Right ventricle myocardium inferior (tissue), 1 donor: ENCODE measurements at regions not wholly inside any gene's neighbourhood (a gene's known extent, or its start where the extent isn't known, plus 50 kb on each side); places are given as distances from the start of the nearest gene placed in this dataset.

Experiments used
- ATAC-seq: fragments of 200-7000 bp; cut with Tn5 transposase; one replicate; pipeline ENCODE4 v1.9.1; 2020; ENCODE audit warnings: mild to moderate bottlenecking, moderate library complexity
- DNase-seq: peaks from one replicate; pipeline ENCODE4 v3.0.0; 2021; ENCODE audit errors: missing footprints
- intact Hi-C: fragments of 100-400 bp; cut with DNase I; formaldehyde crosslinking; loops from one replicate; pipeline ENCODE4 v1.11.0; 2022
- donor health status: DM: no; HTN: yes; CAD: no; lungs with severe emphysema.

DNA sequence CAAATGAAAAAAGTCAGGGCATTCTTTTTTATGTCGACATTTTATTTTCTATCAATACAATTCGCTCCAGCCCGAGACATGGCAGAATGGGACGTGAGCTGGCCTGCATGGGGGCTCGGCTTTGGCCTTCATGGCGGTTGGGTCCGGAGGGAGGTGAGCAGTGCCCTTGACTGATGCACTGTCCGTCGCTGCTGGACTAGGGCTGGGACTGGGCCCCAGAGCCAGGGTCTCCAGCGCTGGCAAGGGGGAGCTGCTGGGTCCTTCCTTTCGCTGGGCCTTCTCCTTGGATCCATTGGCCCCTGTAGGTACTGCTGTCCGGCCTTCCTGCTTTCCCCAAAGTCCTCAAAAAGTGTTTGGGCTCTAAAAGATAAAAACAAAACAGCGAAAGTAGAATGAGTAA, 124.6 kb downstream of the EDN3 start:
- intact Hi-C loops = no loop called here
- ATAC-seq (no peak), DNase-seq (no peak)

DNA sequence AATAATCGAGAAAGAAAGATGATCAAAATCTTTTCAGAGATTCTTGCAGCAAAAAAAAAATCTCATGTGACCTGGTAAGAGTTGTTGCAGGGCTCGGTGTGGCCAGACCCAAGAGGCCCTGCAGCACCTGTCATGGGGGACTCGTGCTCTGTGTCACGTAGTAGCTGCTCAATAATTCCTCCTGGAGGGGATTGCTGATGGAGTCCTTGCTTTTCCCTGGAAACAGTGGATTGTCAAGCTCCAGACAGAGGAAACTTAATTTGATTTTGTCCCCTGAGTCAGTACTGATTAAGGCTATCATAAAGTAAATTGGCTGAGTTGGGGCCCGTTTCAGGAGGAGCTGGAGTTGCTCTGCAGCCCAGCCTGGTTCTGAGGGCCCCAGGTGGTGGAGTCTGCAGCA, 125.2 kb downstream of the EDN3 start:
- no peak for ATAC-seq
- DNase-seq = no peak
- intact Hi-C loops = no loop called here

DNA sequence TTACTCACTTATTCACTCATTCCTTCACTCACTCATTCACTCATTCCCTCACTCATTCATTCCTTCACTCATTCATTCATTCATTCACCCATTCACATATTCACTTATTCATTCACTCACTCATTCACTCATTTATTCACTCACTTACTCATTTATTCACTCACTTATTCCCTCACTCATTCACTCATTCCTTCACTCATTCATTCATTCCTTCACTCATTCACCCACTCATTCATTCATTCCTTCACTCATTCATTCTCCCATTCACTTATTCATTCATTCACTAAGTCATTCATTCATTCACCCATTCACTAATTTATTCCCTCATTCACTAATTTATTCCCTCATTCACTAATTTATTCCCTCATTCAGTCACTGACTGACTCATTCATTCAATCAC, 127.6 kb downstream of the EDN3 start:
- intact Hi-C loops = no loop called here
- ATAC-seq = no peak
- DNase-seq = no peak

DNA sequence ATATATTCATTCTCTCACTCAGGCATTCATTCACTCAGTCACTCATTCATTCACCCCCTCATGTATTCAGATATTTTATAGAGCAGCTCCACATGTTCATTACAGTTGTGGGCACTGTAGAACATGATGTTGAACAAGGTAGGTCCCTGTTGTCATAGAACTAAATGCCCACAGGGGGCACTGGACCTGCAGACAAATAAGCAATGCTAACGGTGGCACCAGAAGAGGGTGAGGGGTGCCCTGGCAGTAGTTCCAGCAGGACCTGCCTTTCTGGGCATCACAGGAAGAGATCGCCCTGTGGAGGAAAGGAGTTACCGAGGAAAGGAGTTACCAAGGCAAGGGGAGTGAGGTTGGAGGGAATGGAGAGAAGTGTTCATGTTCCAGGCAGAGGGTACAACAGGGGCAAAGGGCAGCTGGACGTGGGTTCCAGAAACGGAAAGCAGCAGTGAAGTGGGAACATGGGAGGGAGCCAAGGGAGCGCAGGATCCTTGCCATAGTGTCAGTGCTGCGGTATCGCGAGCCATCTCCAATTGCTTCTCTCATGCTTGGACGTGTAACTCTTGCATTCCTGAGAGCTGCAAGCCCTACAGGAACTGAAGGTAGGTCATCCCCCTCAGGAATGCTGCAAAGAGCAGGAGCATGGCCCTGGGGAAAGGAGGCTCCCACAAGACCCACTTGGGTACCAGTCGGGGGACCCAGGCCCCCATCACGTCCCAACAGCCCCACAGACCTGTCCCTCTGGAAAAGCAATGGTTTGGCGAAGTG, 128.2 kb downstream of the EDN3 start:
- ATAC-seq (no peak), DNase-seq (no peak)
- intact Hi-C loops = no loop called here

DNA sequence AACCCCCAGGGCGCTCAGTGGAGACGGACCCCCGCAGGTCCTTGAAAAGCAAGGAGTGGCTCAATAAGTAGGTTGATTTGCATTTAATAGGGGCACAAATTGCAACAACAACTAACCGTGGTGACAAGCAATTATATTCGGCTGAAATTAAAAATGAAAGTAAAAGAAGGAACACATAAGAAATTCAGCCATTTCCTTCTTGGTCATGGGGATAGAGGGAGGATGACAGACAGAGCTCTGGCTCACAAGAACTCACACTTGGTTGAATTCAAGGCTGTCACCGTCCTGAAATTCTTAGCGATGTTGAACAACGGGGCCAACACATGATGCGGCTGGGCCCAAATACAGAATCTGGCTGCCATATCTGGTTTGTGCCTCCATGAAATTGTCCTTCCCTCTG, 129.0 kb downstream of the EDN3 start:
- DNase-seq = no peak
- ATAC-seq = no peak
- intact Hi-C loops = no loop called here

DNA sequence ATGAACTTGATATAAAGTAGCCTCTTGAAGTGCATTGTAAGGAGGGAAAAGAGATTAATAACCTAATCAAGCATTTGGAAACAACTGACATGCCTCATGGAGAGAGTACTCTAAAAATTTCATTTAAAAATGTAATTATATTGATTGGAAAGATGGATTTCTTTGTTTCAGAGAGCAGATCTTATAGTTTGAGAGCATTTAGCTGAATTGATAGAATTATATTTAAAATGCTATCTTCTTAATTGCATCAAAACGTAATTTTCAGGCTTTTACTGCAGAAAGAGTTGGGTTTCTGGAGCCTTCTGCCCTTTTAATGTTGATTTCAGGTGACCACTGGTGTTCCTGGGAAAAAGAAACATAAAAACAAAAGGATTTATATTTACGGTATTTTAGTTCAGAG, 130.6 kb downstream of the EDN3 start:
- no peak for DNase-seq
- ATAC-seq = no peak
- intact Hi-C loops = no loop called here

DNA sequence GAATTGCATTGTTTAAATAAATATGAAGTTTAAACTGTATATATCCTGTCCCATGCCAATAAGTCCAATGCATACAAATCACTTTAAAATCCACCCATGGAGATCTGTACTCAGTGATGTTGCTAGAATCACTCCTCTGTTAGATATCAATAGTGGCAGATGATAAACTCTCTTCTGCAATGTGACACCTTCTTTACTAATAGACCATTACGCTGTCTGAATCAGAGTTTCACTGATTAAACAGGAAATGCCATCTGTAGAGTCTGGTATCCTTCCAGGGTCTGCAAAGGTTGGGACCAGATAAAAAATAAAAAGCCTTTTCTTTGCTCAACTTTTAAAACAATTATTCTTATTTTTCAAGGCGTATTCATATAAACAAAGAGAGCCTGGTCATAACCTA, 134.5 kb downstream of the EDN3 start:
- DNase-seq = no peak
- intact Hi-C loops = no loop called here
- no peak for ATAC-seq

DNA sequence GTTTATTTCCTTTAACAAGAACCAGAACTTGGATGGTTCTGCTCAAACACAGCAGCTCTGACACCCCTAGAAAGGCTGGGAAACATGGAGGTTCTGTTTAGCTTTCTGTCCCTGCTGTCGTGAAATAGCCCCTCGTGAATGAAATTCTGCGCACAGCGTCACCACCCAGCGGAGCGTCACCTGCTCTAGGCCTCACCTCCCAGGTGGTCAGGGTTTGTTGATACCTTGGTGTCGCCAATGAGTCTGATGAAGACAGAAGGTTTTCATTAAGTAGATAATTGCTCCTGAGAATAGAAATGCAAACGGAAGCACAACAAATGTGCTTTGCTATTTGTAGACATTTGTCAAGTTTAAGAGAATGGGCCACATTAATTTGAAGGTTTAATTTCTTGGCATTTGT, 135.1 kb downstream of the EDN3 start:
- DNase-seq (no peak), ATAC-seq (no peak)
- intact Hi-C loops = no loop called here

DNA sequence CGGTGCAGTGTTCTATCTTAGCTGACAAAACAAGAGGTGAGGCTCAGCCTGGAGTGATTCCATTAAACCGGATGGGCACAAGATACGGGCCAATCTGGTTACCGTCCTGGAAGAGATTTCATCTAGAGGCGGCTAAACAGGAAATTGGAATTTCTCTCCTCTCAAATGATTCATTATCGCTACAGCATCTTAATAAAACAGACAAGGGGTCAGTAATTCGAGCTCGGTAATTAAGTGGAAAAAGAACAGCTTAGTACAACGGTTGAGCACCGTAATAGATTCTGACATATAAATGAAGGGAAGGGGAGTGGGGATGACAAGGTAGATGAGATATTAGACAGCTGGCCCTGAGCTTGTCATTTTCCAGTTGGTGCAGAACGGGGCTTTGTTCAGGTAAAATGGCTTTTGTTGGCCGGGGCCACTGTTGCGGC, 137.2 kb downstream of the EDN3 start:
- intact Hi-C loops = no loop called here
- no peak for ATAC-seq
- DNase-seq = no peak

DNA sequence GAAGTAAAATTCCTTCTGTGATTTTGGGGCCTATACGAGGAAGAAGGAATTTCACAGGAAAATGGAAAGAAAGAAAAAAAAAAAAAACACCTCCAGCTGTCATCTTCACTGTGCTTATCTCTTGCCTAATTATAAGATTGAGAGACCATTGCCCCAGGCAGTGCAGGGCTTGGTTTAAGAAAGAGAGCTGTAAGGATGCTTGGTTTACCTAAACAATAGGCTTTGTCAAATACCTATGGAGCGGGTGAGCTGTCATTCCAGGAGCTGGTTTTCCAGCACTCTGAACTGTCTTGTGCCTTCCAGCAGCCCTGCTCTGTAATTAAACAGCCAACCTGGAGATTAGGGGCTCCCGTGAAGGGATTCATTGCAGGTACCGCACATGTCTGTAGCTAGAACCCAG, 137.8 kb downstream of the EDN3 start:
- intact Hi-C loops = no loop called here
- ATAC-seq (no peak), DNase-seq (no peak)

DNA sequence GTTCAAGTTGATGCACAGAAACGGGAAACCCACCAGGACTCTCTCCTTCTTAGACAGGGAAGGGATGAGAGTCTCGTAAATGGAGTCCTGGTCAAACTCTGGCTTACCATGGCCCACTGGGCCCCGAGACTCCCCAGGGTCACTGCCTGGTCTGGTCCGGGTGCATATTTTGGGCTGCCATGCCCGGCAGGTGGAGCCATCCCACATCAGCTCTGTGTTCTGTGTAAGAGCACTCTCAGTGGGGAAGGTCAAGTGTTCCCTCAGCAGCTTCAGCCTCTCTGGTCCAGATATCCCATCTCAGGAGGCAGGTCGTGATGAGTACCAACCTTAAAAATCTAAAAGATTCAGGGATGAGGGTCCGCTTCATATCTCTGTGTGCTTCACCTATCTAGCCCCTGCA, 138.8 kb downstream of the EDN3 start:
- DNase-seq = no peak
- intact Hi-C loops = no loop called here
- no peak for ATAC-seq

DNA sequence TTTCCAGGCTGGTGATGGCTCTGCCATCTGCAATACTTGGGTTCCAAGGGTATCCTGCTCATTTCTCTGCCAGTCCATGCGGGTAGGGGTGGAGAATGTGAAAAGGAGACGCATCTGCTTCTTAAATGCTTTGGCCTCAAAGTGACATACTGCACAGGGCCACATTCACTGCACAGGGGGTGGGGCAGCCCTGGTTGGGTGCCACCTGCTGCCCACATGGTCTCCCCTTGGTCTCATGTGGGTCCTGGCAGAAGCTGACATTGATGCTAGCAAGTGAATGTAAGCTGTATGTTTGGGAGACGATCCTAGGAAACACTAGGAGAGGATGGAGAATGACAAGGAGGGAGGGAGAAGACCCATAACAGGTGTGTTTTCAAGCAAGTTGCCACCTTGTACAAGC, 140.9 kb downstream of the EDN3 start:
- intact Hi-C loops = no loop called here
- DNase-seq (no peak), ATAC-seq (no peak)

DNA sequence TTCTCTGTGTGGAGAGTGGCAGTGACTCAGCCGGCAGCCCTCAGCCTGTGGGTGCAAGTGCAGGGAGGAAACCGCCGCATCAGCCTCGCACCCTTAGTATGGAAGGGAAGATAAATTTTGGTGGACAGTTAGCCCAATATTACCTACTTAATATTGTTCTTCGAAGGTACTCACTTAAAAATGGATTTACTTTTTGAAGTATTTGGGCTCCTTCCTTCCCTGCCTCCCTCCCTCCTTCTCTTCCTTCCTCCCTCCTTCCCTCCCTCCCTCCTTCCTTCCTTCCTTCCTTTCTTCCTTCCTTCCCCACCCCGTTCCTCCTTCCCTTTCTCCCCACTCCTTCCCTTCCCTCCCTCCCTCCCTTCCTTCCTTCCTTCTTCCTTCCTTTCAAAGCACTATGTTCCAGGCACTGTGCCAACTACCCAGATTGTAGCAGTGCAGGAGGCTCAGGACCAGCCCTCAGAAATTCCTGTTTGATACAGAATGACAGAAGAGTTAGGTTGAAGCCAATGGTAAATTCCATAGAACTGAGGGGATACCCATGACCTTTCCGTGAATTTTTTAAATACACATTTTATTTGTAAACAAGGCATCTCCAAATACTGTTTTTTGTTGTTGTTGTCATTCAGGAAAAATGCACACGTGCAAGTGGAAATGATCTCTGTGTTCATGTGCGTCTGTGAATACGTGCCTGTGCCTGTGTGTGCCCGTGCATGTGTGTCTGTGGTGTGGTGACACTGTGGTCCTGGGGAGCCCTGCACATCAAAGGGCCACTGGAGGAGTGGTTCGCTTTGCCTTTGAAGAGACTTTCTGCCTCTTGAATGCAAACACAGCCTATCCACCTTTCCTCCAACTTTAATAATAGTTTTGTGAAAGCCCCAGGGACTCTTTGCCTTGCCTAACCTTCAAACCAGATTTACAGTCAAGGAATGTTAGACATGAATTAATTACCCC, 141.7 kb downstream of the EDN3 start:
- intact Hi-C loops = no loop called here
- ATAC-seq = no peak
- DNase-seq = no peak

DNA sequence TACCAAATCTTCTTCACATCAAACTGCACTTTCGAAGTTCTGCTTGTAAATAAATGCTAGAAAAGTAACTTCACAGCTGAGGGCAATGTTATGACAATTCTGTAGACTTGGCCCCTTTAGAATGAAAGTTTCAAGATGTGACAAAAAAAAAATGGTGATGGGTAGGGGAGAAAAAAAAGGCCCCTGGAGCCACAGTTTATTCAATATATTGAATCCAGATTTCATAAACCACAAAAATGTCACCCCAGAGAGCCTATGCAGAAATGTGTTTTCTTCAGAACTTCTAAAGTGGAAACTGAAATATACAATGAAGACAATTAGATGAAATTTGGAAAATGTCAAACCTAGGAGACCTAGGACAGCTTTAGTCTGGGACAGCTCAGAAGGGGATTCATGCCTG, 143.1 kb downstream of the EDN3 start:
- DNase-seq (no peak), ATAC-seq (no peak)
- intact Hi-C loops = no loop called here

DNA sequence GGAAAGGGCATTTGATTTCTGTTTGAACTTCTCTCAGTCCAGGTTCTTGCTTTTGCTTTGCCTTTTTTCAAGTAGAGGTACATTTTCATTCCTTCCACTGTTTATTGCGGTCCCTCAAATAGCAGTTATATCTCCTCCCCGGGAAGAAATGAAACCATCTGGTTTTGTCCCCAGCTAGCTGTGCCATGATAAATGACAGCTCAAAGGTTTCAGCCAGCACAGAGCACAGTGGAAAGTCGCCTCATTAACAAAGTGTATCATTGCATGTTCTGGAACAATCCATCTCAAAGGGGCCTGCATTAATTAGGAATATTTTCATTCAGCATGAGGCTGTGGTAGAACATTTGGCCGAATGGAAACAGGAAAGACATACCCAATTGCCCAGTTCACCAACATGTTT, 146.0 kb downstream of the EDN3 start:
- intact Hi-C loops = no loop called here
- DNase-seq (no peak), ATAC-seq (no peak)

DNA sequence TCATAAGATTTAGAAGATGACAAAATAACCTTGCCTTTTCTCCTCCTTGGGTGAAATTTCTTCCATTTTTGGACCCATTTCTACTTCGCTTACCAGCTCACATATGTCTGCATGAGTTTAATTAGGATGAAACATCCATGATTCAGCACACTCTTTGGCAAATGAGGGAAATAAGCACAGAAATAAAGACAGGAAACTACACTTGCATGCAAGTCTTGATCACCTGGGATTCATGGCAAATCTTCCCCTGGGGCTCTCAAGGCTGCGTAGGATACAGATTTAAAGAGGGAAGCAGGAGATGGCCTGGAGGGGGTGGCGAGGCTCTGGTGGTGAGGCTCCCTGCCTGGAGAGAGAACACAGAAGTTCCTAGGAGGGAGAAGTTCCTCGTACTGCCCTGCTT, 147.8 kb downstream of the EDN3 start:
- ATAC-seq (no peak), DNase-seq (no peak)
- intact Hi-C loops = no loop called here

DNA sequence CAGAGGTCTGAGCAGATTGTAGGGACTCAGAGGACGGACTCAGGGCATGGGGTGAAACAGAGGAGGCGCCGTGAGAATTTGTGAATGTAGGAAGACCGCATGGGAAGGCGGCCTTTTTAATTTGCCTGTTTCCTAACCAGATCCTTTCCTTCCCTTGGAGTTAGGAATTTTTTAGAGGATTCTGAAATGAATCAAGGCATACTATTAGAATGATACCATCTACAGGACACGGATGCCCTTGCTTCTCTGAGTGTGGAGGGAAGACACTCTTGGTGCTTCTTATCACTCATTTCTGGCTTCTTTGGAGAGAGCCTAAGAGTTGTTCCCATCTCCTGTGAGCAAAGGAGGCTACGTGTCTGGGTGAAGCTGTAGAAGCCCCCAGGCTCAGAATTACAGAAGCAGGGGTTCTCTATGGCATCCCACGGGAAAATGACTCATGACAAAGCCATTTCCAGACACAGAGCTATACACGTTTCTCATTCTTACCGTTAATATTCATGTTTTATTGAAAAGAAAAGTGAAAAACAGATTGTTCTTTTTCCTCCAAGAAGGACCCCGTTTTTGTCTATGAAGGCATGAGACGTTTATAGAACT, 148.5 kb downstream of the EDN3 start:
- intact Hi-C loops = no loop called here
- DNase-seq = no peak
- ATAC-seq = no peak

DNA sequence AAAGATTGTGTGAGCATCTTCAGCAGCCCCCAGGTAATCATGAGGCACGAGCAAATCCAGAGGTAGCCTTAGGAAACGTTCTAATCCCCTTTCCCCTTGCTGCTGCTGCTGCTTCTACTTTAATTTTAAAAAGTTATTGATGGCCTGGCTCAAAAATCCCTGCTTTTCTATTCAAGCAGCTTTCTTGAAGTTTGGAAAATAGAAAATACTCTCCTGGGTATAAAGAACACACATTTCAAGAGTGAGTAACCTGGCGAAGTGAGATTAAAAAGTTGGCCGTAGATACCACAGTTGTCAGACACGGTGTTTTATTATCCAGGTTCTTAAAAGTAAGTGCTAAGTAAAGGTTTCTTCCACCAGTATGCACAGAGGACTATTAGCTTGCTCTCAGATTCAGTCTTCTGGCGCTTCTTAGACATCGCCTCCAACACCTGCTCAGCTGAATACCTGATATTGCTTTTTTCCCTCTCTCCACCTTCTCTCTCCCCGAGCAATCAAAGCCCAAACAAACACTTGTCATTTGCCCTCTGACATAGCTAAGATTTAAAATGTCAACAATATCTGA, 150.7 kb downstream of the EDN3 start:
- intact Hi-C loops = no loop called here
- DNase-seq (no peak), ATAC-seq (no peak)

DNA sequence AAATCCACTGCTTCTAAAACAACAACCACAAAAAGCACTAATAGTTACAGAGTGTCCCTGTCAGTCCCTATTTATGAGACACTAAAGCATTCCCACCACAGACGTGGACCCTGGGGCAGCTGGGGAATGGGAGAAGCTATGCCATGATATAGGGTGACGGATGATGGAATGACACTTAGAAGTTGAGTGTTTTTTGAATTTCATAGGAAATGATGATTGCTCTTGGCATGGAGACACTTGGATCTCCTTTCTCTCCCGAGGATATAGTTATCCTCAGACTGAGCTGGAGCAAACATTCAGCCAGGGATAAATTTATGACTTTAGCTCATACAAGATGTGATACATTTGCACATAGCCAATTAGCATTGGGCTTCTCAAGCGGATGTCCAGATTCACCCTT, 151.2 kb downstream of the EDN3 start:
- ATAC-seq (no peak), DNase-seq (no peak)
- intact Hi-C loops = no loop called here

DNA sequence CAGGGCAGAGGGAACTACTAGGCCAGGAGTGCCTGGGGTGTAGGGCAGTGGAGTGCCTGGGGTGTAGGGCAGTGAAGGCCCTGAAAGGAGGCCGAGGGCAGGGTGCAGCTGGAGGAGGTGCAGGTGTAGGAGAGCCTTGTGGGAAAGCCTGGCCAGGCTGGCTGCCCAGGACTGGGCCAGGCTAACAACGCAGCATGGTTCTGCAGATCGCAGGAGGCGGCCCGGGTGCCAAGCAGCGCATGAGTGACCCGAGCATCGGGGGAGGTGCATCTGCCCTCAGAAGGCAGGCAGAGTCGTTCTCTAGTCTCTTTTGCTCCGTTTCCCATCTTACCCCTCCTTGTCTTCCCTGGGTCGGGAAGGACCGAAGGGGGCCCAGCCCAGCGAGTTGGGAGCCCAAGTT, 151.5 kb upstream of the PHACTR3 start:
- ATAC-seq = no peak
- intact Hi-C loops = no loop called here

More for the DNA sequence above, 151.5 kb upstream of the PHACTR3 start:
- no peak for DNase-seq
